GM18511 (cell line): ENCODE measurements at regions not wholly inside any gene's neighbourhood (a gene's known extent, or its start where the extent isn't known, plus 50 kb on each side); places are given as distances from the start of the nearest gene placed in this dataset.

Experiments
- ATAC-seq: cut with Tn5 transposase; IDR thresholded peaks from one replicate; pipeline ENCODE4 v1.9.1; 2021; ENCODE audit warnings: mild to moderate bottlenecking, moderate library complexity; ENCODE audit not compliant: unreplicated experiment

- no peak for ATAC-seq
Observed at GRCh38 chr1:56418151-56418631, 161.2 kb downstream of the PLPP3 start.

GRCh38 chr1:56417646-56418045 is 161.7 kb downstream of the PLPP3 start:
- ATAC-seq = no peak

- ATAC-seq = no peak
Observed at GRCh38 chr1:56416495-56416894, 162.9 kb downstream of the PLPP3 start.

- no peak for ATAC-seq
Observed at GRCh38 chr1:56415720-56416119, 163.6 kb downstream of the PLPP3 start.

- no peak for ATAC-seq
Observed at GRCh38 chr1:56415258-56415657, 164.1 kb downstream of the PLPP3 start.

- ATAC-seq = no peak
Observed at GRCh38 chr1:56414728-56415224, 164.6 kb downstream of the PLPP3 start.

GRCh38 chr1:56413671-56414199 is 165.6 kb downstream of the PLPP3 start:
- no peak for ATAC-seq

- no peak for ATAC-seq
Observed at GRCh38 chr1:56411484-56412180, 167.7 kb downstream of the PLPP3 start.

- no peak for ATAC-seq
Observed at GRCh38 chr1:56411021-56411420, 168.3 kb downstream of the PLPP3 start.

- ATAC-seq = no peak
Observed at GRCh38 chr1:56410405-56410804, 169.0 kb downstream of the PLPP3 start.

- ATAC-seq = peak; percentile 56
Observed at GRCh38 chr1:56409112-56409691, 170.2 kb downstream of the PLPP3 start.

GRCh38 chr1:56406821-56407220 is 172.5 kb downstream of the PLPP3 start:
- no peak for ATAC-seq

GRCh38 chr1:56404561-56405030 is 174.8 kb downstream of the PLPP3 start:
- ATAC-seq = no peak

GRCh38 chr1:56404066-56404465 is 175.3 kb downstream of the PLPP3 start:
- ATAC-seq = no peak

GRCh38 chr1:56403321-56403720 is 176.0 kb downstream of the PLPP3 start:
- no peak for ATAC-seq

- ATAC-seq = no peak
Observed at GRCh38 chr1:56401191-56401590, 178.2 kb downstream of the PLPP3 start.

GRCh38 chr1:56400526-56400925 is 178.8 kb downstream of the PLPP3 start:
- no peak for ATAC-seq

GRCh38 chr1:56399795-56400194 is 179.6 kb downstream of the PLPP3 start:
- ATAC-seq = no peak

GRCh38 chr1:56399326-56399725 is 180.0 kb downstream of the PLPP3 start:
- no peak for ATAC-seq

GRCh38 chr1:56397811-56398231 is 181.5 kb downstream of the PLPP3 start:
- ATAC-seq = no peak

GRCh38 chr1:56397409-56397808 is 182.0 kb downstream of the PLPP3 start:
- no peak for ATAC-seq

GRCh38 chr1:56396581-56396980 is 182.8 kb downstream of the PLPP3 start:
- no peak for ATAC-seq
